HEK293T (cell line): ENCODE measurements at regions not wholly inside any gene's neighbourhood (a gene's known extent, or its start where the extent isn't known, plus 50 kb on each side); places are given as distances from the start of the nearest gene placed in this dataset.

Source experiments
- CTCF ChIA-PET: fragments of 350-600 bp; formaldehyde crosslinking; extraction: SDS; loops from one replicate; lab custom pipeline; 2021; ENCODE audit warnings: antibody characterized with exemption, inconsistent platforms; lab: Yijun Ruan, JAX
- POLR2A ChIA-PET: fragments of 350-600 bp; formaldehyde crosslinking; extraction: SDS; loops from one replicate; lab custom pipeline; 2020; ENCODE audit warnings: antibody characterized with exemption, inconsistent platforms; lab: Yijun Ruan, JAX
- DNase-seq: peaks from one replicate; pipeline ENCODE4 v3.0.0; 2012; ENCODE audit warnings: mixed read lengths; ENCODE audit errors: extremely low spot score
- ARNT ChIP-seq: fragments of 450-650 bp; IDR thresholded peaks from 2 replicates; pipeline ENCODE4 v1.6.1; 2017; ENCODE audit warnings: mild to moderate bottlenecking
- BHLHE40 ChIP-seq: fragments of 450-650 bp; IDR thresholded peaks from 2 replicates; pipeline ENCODE4 v1.6.1; 2016; ENCODE audit warnings: mild to moderate bottlenecking, moderate library complexity, borderline replicate concordance
- CTBP1 ChIP-seq: fragments of 450-650 bp; IDR thresholded peaks from 2 replicates; pipeline ENCODE4 v1.6.1; 2016; ENCODE audit warnings: borderline replicate concordance
- ELF4 ChIP-seq: fragments of 450-650 bp; IDR thresholded peaks from 2 replicates; pipeline ENCODE4 v1.6.1; 2017; ENCODE audit warnings: antibody characterized with exemption
- FOXA1 ChIP-seq: fragments of 450-650 bp; IDR thresholded peaks from 2 replicates; pipeline ENCODE4 v1.6.1; 2016; ENCODE audit warnings: mild to moderate bottlenecking
- FOXK2 ChIP-seq: fragments of 450-650 bp; IDR thresholded peaks from 2 replicates; pipeline ENCODE4 v1.6.1; 2016; ENCODE audit warnings: mild to moderate bottlenecking
- FOXM1 ChIP-seq: fragments of 450-650 bp; IDR thresholded peaks from 2 replicates; pipeline ENCODE4 v1.6.1; 2017; ENCODE audit warnings: mild to moderate bottlenecking, borderline replicate concordance
- HDGF ChIP-seq: fragments of 450-650 bp; IDR thresholded peaks from 2 replicates; pipeline ENCODE4 v1.6.1; 2017; ENCODE audit warnings: antibody characterized with exemption, borderline replicate concordance
- L3MBTL2 ChIP-seq: fragments of 450-650 bp; conservative IDR thresholded peaks from 2 replicates; pipeline ENCODE4 v1.6.1; 2016; ENCODE audit warnings: mild to moderate bottlenecking
- LEF1 ChIP-seq: fragments of 450-650 bp; IDR thresholded peaks from 2 replicates; pipeline ENCODE4 v1.6.1; 2017; ENCODE audit warnings: mild to moderate bottlenecking, borderline replicate concordance
- NFRKB ChIP-seq: fragments of 450-650 bp; IDR thresholded peaks from 2 replicates; pipeline ENCODE4 v1.6.1; 2016; ENCODE audit warnings: mild to moderate bottlenecking, moderate library complexity
- SP1 ChIP-seq: fragments of 450-650 bp; IDR thresholded peaks from 2 replicates; pipeline ENCODE4 v1.6.1; 2017
- SUZ12 ChIP-seq: fragments of 450-650 bp; IDR thresholded peaks from 2 replicates; pipeline ENCODE4 v1.6.1; 2016; ENCODE audit warnings: mild to moderate bottlenecking
- TARDBP ChIP-seq: fragments of 450-650 bp; IDR thresholded peaks from 2 replicates; pipeline ENCODE4 v1.6.1; 2016
- ZNF384 ChIP-seq: fragments of 450-650 bp; IDR thresholded peaks from 2 replicates; pipeline ENCODE4 v1.6.1; 2016
- TF ChIP-seq, protein P1 (sequence below): fragments of 450-650 bp; IDR thresholded peaks from 2 replicates; pipeline ENCODE4 v1.6.1; 2016

DNA sequence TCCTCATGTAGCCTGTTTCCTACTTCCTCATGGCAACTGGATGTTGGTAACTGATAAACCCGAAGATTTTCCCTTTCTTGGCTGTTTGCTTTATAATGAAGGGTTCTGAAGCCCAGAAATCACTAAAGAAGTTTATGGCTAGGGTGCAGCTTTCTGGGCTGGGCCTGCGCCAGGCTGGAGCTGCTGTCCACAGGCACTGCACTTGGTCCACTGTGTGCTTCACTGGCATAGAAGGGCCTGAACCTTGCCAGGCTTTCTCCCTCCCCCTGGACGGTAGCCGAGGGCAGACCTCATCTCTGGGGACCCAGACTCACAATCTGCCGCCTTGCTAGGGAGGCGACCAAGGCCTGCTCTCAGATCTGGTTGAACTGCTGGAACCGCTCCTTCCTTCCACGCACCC, 133.3 kb upstream of the SPRED2 start:
- ChIA-PET POLR2A (no interaction called here), CTCF (no interaction called here)
- DNase-seq = no peak
- TF ChIP-seq ARNT (no peak), NFRKB (no peak), FOXA1 (no peak), FOXK2 (no peak), CTBP1 (no peak), TARDBP (no peak), HDGF (no peak), LEF1 (no peak), FOXM1 (no peak), BHLHE40 (no peak), SP1 (no peak)
- TF ChIP-seq, protein P1, sequence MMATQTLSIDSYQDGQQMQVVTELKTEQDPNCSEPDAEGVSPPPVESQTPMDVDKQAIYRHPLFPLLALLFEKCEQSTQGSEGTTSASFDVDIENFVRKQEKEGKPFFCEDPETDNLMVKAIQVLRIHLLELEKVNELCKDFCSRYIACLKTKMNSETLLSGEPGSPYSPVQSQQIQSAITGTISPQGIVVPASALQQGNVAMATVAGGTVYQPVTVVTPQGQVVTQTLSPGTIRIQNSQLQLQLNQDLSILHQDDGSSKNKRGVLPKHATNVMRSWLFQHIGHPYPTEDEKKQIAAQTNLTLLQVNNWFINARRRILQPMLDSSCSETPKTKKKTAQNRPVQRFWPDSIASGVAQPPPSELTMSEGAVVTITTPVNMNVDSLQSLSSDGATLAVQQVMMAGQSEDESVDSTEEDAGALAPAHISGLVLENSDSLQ = no peak

DNA sequence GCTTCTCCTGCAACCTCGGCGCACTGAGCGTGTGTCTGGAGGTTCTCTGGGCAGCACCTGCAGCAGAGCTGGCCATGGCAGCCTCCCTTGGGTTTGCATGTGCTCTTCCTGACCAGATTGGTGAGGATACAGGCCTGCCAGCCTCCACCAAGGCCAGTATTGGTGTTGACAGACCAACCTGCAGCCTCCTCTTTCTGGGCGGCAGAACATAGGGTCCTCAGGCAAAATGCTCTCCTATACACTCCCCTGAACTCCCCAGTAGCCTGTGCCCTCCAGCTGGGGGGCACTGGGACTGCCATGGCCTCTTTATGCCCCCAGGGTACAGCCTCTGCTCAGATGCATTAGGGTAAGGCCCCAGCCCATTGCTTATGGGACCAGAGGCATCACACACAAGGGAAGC, 131.9 kb upstream of the SPRED2 start:
- POLR2A ChIA-PET = no interaction called here
- CTCF ChIA-PET = no interaction called here
- no peak for DNase-seq
- TF ChIP-seq LEF1 = no peak
- no peak for TF ChIP-seq FOXM1
- no peak for TF ChIP-seq FOXK2
- no peak for TF ChIP-seq ELF4
- TF ChIP-seq BHLHE40 = no peak
- TF ChIP-seq ZNF384 = no peak

DNA sequence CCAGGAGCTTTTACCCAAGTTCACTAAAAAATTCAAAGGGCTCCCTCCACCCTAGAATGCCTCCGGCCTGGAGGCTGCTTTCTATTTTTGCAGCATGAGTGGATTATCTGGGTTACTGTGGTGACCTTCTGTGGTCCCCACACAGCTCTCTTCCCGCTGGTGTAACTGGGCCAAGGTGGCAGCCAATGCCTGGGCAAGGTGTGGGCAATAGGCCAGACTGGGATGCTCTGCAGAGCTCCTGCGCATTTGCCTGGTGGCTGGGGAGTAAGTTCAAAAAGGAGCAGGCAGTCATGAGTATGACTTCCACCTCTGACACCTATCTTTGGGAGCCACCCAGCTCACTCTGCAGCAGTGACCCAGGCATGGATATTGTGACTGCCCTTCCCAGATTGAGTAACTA, 130.5 kb upstream of the SPRED2 start:
- POLR2A ChIA-PET = no interaction called here
- CTCF ChIA-PET = no interaction called here
- DNase-seq = no peak
- TF ChIP-seq NFRKB = no peak
- TF ChIP-seq TARDBP = no peak
- TF ChIP-seq FOXM1 = no peak

DNA sequence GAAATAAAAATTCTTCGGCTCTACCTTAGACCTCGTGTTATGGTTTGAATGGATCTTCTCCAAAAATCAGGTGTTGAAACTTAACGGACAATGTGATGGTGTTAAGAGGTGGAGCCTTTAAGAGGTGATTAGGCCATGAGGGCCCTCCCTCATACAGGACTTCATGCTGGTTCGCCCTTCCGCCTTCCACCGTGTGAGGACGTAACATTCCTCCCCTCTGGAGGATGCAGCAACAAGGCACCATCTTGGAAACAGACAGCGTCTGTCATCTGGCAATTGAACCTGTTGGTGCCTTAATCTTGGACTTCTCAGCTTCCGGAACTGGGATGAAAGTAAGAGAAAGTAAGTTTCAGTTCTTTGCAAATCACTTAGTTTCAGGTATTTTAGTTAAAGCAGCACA, 126.3 kb upstream of the SPRED2 start:
- POLR2A ChIA-PET = no interaction called here
- no peak for DNase-seq
- CTCF ChIA-PET = no interaction called here
- no peak for TF ChIP-seq LEF1
- TF ChIP-seq NFRKB = no peak
- TF ChIP-seq FOXM1 = no peak
- TF ChIP-seq CTBP1 = no peak
- no peak for TF ChIP-seq SP1
- TF ChIP-seq ELF4 = no peak
- no peak for TF ChIP-seq SUZ12
- TF ChIP-seq L3MBTL2 = no peak

DNA sequence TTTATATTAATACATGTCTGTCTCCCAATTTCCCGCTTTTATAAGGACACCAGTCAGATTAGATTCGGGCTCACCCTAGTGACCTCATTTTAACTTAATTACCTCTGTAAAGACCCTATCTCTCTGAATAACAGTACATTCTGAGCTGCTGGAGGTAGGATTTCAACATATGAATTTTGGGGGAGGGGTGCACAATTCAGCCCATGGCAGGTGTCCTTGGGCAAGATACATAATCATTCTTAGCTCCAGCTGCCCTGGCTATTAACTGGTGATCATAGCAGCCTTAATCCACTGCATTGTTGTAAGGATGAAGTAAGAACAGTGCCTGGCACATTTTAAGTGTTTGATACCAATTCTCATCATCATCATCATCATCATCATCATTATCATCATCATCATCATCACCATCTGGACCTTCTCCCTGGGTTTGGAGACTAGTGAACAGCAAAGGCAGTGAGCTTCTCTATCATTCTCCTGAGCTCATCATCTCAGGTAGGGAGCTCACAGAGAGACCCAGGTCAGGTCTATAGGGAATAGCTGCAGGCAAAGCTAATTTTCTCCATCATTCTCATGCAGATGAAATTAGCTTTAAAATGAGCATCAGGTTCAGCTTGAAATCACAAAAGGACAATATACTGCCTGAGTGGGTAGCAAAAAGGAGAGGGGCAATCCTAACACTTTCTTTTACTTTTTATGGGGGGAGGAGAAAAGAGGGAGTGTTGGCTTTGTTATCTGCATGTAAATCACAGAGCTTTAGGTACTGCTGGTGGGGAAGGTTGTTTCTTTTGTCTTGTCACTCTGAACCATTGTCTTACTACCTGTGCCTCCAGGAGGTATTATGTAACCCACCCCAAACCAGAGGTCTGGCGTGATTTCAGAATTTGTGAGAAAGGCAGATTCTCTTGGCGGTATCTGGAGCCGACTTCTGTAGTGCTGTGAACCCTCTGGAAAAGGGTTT, 125.5 kb upstream of the SPRED2 start:
- ChIA-PET CTCF (no interaction called here), POLR2A (no interaction called here)
- TF ChIP-seq HDGF = no peak
- TF ChIP-seq ELF4 = no peak
- TF ChIP-seq ARNT = no peak
- no peak for DNase-seq

DNA sequence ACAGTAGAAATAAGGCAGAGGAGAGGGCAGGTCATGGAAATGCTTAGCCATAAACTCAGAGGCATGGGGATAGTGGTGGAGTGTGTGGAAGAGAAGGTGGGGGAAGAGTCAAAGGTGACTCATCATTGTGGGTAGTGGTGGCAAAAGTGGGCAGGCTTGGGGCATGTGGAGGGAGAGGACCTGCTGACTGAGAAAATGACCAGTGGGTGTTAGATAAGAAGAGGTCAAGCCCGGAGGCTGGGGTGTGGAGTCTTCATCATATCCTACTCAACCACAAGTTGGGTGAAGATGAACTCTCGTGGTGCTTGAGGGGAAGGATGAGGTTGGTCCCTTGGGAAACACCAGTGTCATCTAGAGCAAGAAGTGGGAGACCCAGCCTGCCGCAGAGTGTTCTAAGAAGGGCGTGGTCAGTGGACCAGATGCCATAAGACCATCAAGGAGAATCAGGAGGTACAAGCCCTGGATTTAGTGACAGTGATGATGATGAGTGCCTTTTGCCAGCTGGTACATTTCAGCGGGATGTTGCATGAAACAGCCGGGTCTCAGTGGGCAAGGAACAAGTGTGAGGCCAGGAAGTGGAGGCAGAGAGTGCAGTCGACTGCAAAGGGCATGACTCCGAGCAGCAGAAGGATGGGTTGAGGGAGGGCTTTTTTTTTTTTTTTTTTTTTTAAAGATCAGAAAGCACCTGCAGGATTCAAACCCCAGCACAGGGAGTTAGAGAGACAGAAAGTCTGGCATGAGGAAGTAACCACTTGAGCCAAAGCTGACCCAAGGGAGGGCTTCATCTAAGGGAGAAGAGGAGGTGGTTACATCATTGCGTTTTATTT, 122.6 kb upstream of the SPRED2 start:
- TF ChIP-seq FOXM1 (no peak), LEF1 (no peak), L3MBTL2 (no peak), FOXK2 (no peak), ARNT (no peak), TARDBP (no peak), FOXA1 (no peak), HDGF (no peak), CTBP1 (no peak), ELF4 (no peak), ZNF384 (no peak), SUZ12 (no peak), NFRKB (no peak), BHLHE40 (no peak), SP1 (no peak)
- TF ChIP-seq, protein P1 = no peak
- DNase-seq = no peak
- ChIA-PET POLR2A (no interaction called here), CTCF (interaction anchor here (0.7 kb wide), 1 partner anchor 489 kb away, joined by 3 read pairs; no protein-coding TSS in a partner anchor)
